ENCODE measurements at regions not wholly inside any gene's neighbourhood (a gene's known extent, or its start where the extent isn't known, plus 50 kb on each side); places are given as distances from the start of the nearest gene placed in this dataset.

DNA sequence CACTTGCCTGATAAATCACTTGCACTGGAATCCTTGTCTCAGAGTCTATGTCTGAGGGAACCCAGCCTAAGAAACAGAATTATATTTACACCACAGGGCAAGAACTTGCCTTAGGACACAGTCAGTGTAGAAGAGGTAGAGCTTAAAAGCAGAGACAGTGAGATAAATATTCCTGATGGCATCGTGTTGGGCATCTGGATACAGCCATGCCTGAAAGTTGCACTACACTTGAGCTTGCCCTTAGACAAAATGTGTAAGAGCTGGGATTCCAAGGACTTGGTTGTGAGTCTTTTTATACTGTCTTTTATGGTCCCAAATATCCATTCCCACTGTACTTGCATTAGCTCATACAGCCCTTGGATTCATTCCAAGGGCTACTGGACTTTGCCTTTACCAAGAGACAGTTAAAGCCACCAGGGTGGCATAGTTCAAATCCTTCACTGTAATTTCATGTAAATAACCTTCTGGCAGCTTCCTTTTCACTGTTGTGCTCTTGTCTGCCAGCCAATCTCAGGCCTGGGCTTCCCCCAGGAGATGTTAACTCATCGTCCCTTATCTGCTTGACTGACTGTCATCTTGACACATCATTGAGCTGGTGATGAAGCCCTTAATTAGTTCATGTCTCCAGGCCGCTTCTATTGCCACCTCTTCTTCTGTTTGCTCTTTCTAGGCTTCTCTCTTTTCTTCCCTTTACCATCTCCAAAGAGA, 577.9 kb upstream of the TBX3 start:
- DNase-seq (ENCODE audit: low spot score) = no peak

DNA sequence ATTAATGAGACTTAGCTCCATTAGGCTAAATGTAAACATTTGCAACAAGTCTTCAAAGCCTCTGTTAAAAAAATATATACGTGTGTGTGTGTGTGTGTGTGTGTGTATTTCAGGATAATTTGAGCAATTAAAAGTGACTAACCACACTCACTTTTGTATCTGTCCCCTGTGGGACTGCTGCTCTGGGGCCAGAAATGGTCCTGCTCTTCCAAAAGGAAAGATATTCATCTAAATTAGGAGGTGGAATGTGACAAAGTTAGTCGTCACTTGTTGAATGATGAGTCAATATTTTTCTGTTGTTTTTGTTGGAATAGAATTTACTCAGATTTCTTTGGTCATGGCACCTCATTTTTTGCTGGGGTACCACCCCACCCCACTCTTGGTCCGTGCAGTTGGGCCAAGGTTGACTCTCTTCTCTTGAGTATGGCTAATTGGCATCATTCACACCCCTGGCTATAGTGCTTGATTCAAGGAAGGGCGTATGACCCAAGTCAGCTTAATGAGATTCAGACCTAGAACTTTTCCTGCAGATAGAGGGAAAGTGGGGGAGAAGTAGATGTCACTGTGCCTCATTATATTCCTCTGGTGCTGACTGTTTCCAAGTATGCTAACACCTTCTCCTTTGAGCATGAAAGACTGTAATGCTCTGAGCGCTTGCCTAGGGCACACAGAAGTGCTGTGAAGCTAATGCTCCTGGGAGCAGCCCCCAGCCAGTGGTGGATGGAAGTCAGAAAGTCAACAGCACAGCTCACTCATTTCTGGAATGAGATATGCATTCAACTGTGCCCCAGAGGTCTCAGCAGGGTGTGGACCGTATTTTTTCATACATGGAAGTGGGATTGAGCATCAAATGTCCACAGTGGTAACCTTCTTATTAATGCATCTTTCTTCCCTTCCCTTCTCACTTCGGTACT, 577.0 kb upstream of the TBX3 start:
- DNase-seq (ENCODE audit: low spot score) = no peak

DNA sequence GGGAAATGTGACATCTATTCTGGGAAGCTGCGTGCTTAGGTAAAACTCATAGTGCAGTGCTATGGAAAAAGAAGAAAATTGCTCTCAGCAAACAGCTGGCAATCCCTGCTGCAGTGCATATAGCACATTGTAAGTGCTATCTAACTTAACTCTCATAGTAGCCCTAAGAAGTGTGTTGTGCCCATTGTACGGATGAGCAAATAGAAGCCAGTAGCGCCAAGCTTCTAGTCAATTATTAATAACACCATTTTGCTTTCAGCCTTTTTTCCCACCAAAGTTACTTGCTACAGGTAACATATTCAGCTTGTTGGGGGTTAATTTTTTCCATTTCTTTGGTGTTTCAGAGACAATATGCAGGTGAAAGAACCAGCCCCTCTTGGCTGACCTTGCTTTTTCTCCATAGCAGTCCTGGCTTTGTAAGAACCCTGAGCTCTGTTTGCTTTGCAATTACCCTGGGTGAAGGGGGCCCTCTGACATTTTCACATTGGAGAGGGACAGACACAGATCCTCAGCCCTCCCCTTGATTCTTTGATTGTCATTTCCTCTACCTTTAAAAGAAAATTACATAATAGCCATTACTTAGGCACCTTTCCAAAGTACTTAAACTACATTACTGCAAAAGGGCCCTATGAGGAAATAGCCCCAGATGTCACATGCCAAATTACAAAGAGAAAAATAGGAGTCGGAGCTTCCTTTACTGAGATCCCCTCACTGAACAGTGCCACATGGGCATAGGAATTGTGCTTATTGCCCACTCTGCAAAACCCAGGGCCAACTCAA, 576.2 kb upstream of the TBX3 start:
- no peak for DNase-seq (ENCODE audit: low spot score)

DNA sequence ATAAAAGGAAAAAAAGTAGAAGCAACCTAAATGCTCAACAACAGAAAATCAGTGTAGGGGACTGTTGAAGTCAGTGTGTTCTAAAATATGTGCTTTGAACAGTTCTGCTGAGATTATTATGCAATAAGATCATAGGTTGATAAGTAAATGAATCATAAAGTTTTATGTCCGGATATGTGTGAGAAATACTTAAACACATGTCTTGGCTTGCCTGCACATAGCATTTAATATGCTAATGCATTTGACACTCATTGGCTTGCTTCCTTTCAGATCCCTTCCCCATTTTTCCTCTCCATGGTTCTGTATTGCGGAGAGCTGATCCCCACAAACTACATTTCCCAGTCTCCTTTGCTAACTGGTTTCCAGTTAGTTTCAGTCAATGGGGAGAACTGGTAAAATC, 573.8 kb upstream of the TBX3 start:
- no peak for DNase-seq (ENCODE audit: low spot score)

DNA sequence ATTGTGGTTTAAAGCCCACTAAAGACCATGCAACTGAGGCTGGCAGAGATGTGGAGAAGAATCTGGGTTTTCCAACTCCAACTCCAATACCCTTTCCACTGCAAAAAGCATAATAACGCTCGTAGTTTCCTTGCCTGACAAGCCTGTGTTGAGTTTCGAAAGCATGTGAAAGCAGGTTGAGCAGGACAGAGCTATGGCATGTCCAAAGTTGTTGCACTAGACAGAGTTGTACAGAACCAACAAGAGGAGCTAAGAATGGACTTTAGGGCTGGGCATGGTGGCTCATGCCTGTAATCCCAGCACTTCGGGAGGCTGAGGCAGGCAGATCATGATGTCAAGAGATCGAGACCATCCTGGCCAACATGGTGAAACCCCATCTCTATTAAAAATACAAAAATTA, 572.0 kb upstream of the TBX3 start:
- no peak for DNase-seq (ENCODE audit: low spot score)

DNA sequence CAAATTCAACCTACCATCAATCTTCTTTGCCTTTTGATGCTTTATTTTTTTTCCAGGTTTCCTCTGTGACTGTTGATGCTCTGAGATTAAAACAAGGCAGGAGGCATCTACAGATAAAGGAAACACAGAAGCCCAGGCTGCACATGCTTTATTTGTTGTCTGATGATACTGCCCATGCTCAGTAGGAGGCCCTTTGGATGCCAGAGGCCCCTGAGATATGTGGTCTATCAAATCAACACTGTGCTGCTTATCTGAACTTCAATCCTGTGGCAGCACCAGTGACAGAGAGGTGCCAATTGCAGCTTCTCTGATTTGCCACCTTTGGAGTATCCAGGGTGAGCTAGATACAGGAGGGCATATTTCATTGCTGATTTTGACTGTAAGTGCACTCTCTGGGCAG, 571.3 kb upstream of the TBX3 start:
- no peak for DNase-seq (ENCODE audit: low spot score)

DNA sequence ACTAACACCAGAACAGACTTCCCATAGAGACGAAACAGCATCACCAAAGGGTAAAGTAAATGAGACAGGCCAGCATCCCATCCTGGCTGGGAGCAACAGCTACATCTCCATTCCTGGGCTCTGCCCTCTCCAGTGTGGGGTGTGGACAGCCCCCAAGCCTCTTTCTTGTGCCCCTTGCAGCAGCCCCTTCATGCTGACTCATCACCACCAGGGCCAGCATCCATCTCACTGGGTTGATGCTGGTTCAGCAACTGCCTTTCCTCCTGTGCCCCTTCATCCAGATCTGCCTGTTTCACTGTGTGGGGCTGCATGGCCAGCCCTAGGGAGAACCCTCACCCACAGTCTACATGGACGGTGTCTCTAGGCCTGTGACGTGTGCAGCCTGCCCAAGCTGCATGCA, 569.1 kb upstream of the TBX3 start:
- DNase-seq (ENCODE audit: low spot score) = no peak

DNA sequence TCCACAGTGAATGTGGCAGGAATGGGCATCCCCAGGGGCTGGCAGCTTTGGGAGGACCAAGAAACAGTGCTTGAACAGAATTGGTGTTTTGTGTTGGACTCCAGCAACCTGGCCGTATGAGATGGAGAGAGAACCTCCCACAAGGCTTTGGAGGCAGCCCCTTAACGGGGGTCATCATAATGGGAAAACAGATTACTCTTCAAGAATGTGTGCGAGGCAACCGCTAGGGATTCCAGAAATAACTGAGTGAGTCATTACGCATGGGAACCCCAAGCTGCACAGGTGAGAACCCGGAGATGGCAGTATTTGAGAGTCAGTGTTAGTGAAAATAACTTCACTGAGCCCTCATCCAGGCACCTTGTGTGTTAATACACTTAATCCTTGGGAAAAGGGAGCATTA, 567.8 kb upstream of the TBX3 start:
- no peak for DNase-seq (ENCODE audit: low spot score)

DNA sequence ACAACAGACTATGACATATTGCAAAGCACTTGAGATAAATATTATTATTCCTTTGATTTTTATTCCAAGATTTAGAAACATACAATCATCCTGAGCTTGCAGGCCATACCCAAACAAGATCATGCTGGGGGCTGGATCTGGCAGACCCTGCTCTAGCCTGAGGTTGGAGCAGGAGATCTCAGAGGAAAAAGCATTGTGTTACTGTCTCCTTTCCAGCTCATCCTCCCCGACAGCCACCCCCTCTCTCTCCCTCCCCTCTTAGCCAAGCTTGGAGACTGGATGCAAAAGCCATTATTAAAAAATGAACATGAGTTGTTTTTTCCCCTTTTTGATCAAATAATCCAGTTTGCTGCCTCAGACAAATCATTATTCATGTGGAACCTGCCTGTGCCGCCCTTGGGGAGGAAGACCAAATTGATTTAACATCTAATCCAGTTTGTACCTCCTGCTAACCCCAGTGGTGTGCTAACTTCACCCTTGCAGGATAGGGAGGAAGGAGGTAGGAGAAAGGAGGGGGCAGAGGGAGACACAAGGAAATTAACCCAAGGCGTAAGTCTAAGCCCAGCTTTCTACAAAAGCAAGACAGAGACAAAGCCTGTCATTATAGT, 565.8 kb upstream of the TBX3 start:
- no peak for DNase-seq (ENCODE audit: low spot score)

DNA sequence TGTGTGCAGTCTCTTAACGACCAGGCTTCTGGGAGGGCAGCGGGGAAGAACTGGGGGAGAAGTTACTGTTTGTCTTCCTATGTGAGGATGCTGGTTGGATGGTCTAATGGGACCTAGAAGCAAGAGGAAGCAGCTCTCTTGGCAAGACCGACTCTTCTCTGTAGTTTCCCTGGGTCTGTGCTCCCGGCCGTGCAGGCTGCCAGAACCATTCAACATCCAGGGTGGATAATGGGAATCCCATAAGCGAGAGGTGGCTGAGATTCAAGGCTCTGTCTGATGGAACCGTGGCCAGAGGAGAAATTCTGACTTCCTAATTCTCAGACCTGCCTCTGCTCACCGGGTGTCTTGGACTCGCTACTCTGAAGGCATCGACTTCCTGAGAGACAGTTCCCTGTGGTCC, 561.0 kb upstream of the TBX3 start:
- DNase-seq (ENCODE audit: low spot score) = no peak

DNA sequence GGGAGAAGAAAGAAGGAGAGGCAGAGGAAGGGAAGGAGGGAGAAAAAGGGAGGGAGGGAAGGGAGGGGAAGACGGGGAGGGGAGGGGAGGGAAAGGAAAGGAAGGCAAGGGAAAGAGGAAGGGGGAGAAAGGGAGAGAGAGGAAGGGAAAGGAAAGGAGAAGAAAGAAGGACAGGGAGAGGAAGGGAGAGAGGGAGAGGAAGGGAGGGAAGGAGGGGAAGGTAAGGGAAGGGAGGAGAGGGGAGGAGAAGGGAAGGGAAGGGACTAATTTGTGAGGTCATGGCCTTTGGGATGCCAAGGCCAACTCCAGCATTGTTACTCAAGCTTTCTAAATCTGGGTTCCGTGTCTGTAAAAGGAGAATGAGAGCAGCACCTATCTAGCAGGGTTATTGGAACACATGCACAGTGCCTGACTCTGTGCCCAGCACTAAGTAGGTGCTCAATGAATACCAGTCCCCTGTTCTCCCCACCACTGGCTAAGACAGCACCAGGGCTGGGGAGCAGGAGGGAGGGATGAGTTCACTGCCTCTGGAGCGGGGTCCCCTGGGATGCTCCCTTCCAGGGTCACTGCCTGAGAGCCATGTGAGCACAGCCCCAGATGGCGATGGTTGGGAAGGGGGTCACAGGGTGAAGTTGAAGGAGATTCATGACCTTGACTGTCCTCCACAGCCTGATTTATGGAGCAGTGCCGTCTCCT, 560.1 kb upstream of the TBX3 start:
- DNase-seq (ENCODE audit: low spot score) = no peak

DNA sequence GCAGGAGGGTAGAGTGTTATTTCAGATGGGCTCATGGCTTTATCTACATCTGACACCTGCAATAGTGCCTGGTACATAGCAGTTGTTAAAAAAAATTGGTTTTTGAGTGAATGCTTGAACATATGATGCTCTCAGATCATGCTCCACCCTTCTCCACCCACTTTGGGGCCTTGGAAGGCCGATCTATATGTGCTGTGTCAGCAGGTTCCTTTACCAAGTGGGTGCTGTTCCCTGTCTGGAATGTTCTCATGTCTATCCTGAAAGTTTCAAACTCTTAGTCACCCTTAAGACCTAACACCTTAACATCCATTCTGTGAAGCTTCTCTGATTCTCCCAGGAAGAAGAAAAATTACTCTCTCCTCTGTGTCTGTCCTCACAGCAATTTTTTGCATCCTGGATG, 556.3 kb upstream of the TBX3 start:
- no peak for DNase-seq (ENCODE audit: low spot score)

DNA sequence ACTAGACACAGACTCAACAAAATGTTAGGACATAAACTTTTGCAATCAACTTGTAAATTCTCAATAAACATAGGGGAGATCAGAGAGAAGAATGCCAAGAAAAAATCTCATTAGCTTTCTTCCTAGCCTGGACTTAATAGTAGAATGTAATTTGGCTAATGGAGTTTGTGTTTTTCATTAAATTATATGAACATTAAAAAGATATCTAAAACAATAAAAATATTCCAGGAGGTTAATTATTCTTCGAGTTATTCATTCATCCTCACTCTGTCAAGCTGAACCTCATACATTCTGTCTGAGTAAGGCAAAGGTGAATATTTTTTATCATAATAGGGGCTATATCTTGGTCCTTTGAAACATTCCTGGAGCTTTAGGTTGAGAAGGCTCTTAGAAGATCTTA, 551.9 kb upstream of the TBX3 start:
- DNase-seq (ENCODE audit: low spot score) = no peak

DNA sequence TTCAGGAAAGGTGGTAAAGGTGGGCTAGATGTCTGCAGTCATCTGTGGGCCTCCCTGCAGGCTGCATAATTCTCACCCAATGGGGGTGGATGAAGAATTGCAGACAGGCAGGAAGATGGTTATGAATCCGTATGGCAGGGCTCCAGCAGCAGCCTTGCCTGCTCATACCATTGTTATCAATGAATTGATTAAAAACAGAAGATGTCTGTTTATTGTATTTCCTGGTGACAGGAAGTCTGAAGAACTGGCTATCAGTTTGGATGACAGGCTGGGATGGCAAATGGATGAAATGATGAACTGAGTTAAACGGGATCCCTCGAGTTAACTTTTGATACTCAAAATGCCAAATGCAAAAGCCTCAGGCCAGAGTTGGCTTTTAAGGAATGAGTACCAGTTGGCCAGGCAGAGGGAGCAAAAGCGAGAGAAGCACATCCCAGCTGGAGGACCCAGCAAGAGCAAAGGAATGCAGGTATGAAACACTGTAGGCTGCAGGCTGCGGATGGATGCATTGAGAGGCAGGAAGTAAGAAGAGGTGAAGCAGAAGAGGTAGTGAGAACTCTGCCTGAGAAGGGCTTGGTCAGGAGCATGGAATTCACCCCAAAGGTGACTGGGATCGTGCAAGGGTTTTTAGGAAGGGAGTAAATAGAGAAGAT, 550.0 kb upstream of the TBX3 start:
- no peak for DNase-seq (ENCODE audit: low spot score)

DNA sequence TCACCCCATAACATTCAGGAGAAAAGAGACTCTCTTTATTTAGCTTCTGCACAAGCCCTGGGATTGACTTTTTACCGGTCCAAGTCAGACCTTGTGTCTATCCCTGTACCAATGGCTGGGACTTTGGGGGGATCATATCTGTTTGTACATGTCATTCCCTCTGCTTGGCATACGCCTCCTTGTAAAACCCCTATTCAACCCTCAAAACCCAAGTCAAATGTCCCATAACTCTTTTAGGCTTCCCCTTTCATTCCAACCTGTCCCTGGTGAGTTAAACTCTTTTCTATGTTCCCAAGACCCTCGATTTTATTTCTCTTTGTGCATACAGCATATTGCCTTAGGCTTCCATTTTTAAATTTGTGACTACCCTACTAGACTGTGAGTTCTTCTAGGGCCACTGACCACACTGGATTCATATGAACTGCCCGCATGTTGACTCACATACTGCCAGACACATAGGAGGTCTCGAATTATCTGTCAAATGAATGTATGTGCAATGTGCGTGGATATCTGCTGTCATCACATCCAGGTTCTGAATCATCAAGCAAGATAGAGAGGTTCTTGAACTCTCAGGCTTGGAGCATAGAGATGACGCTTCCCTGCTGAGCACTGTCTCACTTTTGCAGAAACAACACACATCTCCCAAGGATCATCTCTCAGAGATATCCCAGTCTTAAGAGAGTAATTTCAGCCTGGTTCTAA, 548.6 kb upstream of the TBX3 start:
- DNase-seq (ENCODE audit: low spot score) = no peak

DNA sequence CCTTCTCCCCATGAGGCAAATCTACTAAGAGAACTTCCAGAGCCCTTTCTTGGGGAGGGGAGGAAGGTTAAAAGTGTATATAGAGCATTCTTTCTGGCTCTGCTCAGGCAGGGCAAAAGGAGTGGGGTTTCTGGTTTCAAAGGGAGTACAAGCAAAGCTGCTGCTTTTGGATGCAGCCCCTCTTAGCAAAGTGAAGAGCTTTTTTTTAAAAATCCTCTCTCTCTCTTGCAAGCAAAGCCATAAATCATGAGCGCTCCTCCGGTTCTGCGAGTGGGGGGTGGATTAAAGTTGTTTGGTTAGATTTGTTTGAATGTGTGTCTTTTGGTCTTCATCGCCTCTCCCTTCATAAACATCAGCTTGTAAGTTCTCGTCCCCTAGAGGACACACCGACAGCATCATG, 546.6 kb upstream of the TBX3 start:
- DNase-seq (ENCODE audit: low spot score) = no peak

DNA sequence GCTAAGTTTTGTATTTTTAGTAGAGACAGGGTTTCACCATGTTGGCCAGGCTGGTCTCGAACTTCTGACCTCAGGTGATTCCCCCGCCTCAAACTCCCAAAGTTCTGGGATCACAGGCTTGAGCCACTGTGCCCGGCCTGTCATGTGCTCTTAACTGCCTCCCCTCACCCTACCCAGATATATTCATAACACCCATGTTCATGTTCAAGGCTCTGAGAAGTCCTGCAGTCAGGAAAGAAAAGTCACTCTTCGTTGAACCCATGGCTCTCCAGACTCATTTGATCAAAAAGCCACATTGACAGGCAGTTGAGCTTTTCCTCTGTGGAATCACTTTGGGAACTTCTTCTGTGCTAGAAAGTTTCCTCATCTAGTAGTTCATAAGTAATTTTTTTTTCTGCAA, 545.5 kb upstream of the TBX3 start:
- no peak for DNase-seq (ENCODE audit: low spot score)

DNA sequence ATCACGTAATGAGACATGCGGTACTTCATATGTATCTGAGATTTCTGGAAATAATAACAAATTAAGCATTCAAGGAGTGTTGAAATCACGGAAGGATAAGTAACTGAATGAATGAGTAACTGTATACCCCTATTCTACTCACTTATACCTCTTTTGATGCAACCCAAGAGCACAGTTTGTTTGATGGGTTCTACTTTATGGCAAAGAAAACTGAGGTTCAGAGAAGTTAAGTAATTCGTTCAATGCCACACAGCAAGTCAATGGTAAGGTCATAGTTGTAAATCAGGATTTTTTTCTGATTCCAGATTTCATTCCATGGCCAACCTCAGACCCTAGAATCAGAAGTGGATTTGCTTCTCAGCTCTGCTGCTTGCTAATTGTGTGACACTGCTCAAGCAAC, 544.5 kb upstream of the TBX3 start:
- no peak for DNase-seq (ENCODE audit: low spot score)

DNA sequence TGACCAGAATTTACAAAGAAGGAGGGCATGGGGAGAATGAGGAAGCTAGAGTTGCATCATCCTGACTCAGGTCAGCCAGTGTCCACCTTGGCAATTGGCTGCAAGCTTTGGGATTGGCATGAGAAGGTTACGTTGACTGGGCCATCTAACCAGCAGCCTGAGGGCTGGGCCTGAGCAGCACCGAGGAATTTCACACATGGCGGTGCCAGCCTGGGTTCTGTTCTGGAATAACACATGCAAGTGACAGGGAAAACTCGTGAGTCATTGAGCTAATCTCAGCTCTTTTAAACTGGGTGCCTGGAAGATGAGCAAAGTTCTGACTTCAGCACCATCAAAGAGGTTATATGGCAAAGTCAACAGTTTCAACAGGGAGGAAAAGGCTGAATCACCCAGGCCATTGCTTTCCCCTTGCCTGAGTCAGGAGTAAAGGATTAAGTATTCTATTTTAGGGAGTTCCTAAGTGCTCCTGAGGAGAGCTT, 543.2 kb upstream of the TBX3 start:
- no peak for DNase-seq (ENCODE audit: low spot score)

DNA sequence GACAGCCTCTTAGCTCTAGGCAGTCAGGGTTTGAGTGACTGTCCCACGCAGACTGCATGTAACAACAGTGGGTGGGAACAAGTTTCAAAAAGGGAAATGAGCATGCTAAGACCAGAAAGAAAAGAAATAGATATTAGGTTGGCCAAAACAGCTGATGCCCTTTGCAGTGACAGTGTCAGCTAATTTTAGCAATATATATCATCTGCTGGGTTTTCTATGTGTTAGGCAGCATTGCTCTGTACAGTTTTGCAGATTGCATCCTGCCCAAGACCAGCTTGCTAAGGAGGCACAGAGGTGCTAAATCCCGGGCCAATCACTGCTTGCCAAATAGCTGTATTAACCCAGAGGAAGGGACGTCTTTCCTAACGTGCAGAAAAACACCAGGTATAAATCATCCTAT, 541.9 kb upstream of the TBX3 start:
- no peak for DNase-seq (ENCODE audit: low spot score)
